DND-41 (cell line): ENCODE measurements at regions not wholly inside any gene's neighbourhood (a gene's known extent, or its start where the extent isn't known, plus 50 kb on each side); places are given as distances from the start of the nearest gene placed in this dataset.
"Not testable (repeated sequence)": the region's sequence is repeated elsewhere in the genome, so short reads cannot be mapped to it uniquely, and the experiment has no call there.

Experiments used
- ATAC-seq: fragments of 200-7000 bp; cut with Tn5 transposase; 3 replicates; pipeline ENCODE4 v1.9.1; 2021; ENCODE audit warnings: low read depth; ENCODE audit not compliant: insufficient read depth
- DNase-seq: peaks from one replicate; pipeline ENCODE4 v3.0.0-alpha.2; 2020
- H2AFZ ChIP-seq: 2 replicates; pipeline ENCODE4 v1.6.0; 2012; ENCODE audit warnings: low read depth, low read length
- H3K27ac ChIP-seq: 2 replicates; pipeline ENCODE4 v1.5.1; 2012; ENCODE audit warnings: low read length, inconsistent platforms
- H3K27me3 ChIP-seq: fragments of 200-600 bp; sonication (generic); 2 replicates; pipeline ENCODE4 v1.6.0; 2012; ENCODE audit warnings: low read length, mild to moderate bottlenecking, inconsistent platforms; ENCODE audit not compliant: insufficient read depth, poor library complexity
- H3K36me3 ChIP-seq: 2 replicates; pipeline ENCODE4 v1.5.1; 2012; ENCODE audit warnings: low read length, inconsistent platforms; ENCODE audit not compliant: insufficient read depth
- H3K4me1 ChIP-seq: 2 replicates; pipeline ENCODE4 v1.5.1; 2012; ENCODE audit warnings: mild to moderate bottlenecking, low read length; ENCODE audit not compliant: insufficient read depth
- H3K4me2 ChIP-seq: 2 replicates; pipeline ENCODE4 v1.6.0; 2012; ENCODE audit warnings: mild to moderate bottlenecking, moderate library complexity, low read length, inconsistent platforms; ENCODE audit not compliant: insufficient read depth
- H3K4me3 ChIP-seq, 2 experiments: fragments of 200-600 bp in 1 of 2; shearing (Covaris generic) in 1 of 2; 2 replicates each; pipeline ENCODE4 v1.5.1; 2012 to 2016; ENCODE audit warnings: inconsistent platforms in 2 of 2, low read length in 2 of 2, mild to moderate bottlenecking in 2 of 2, low read depth in 1 of 2, moderate library complexity in 1 of 2
- H3K79me2 ChIP-seq: 2 replicates; pipeline ENCODE4 v1.6.0; 2012; ENCODE audit warnings: low read length, inconsistent platforms; ENCODE audit not compliant: insufficient read depth
- H3K9ac ChIP-seq: 2 replicates; pipeline ENCODE4 v1.6.0; 2012; ENCODE audit warnings: low read depth, mild to moderate bottlenecking, inconsistent platforms, low read length, moderate library complexity
- H3K9me3 ChIP-seq: 2 replicates; pipeline ENCODE4 v1.5.1; 2012; ENCODE audit warnings: low read length, moderate library complexity, mild to moderate bottlenecking, inconsistent platforms; ENCODE audit not compliant: insufficient read depth, severe bottlenecking
- H4K20me1 ChIP-seq: 2 replicates; pipeline ENCODE4 v1.6.0; 2012; ENCODE audit warnings: low read length; ENCODE audit not compliant: insufficient read depth
- CTCF ChIP-seq: IDR thresholded peaks from 2 replicates; pipeline ENCODE4 v1.5.1; 2012; ENCODE audit warnings: borderline replicate concordance, low read length, moderate library complexity, mild to moderate bottlenecking; ENCODE audit not compliant: poor library complexity, severe bottlenecking; ENCODE audit errors: extremely low read depth
- EZH2 ChIP-seq: IDR thresholded peaks from 3 replicates; pipeline ENCODE4 v1.6.1; 2012; ENCODE audit warnings: borderline replicate concordance, low read depth, mild to moderate bottlenecking, moderate library complexity, low read length, inconsistent platforms; ENCODE audit not compliant: severe bottlenecking

- H3K27ac ChIP-seq: no peak overlapping the region
- no peaks in the 10 kb centered on the region for H4K20me1 ChIP-seq
- H3K9ac ChIP-seq: no peak overlapping the region
- H3K36me3 ChIP-seq: no peaks in the 10 kb centered on the region
- no peak for DNase-seq
- H3K27me3 ChIP-seq: no peaks in the 10 kb centered on the region
- no peaks in the 10 kb centered on the region for H3K4me1 ChIP-seq
- TF ChIP-seq CTCF (no peak), EZH2 (no peak)
- no peaks in the 10 kb centered on the region for H3K9me3 ChIP-seq
- H3K4me2 ChIP-seq: no peak overlapping the region
- H3K4me3 ChIP-seq: no peak overlapping the region
- H3K79me2 ChIP-seq: no peaks in the 10 kb centered on the region
- no peak for ATAC-seq
- H2AFZ ChIP-seq: no peak overlapping the region
Observed at GRCh38 chr21:38089763-38090046, 167.1 kb upstream of the KCNJ15 start.

GRCh38 chr21:38091061-38091460, 165.7 kb upstream of the KCNJ15 start:
- not testable (repeated sequence) for DNase-seq, ATAC-seq, H3K79me2 ChIP-seq, H2AFZ ChIP-seq, H3K9ac ChIP-seq, H3K9me3 ChIP-seq, H3K4me1 ChIP-seq, H3K4me3 ChIP-seq, H3K27me3 ChIP-seq, H4K20me1 ChIP-seq, H3K4me2 ChIP-seq, H3K36me3 ChIP-seq, H3K27ac ChIP-seq

GRCh38 chr21:38092051-38092450, 164.7 kb upstream of the KCNJ15 start:
- H2AFZ ChIP-seq: no peak overlapping the region
- TF ChIP-seq CTCF: no peak
- no peak for TF ChIP-seq EZH2
- no peaks in the 10 kb centered on the region for H3K9me3 ChIP-seq
- H3K9ac ChIP-seq: no peak overlapping the region
- H3K27ac ChIP-seq: no peak overlapping the region
- H3K79me2 ChIP-seq: no peaks in the 10 kb centered on the region
- no peaks in the 10 kb centered on the region for H3K36me3 ChIP-seq
- H3K27me3 ChIP-seq: peaks cover 4% of the 10 kb centered on the region
- no peaks in the 10 kb centered on the region for H4K20me1 ChIP-seq
- H3K4me1 ChIP-seq: no peaks in the 10 kb centered on the region
- ATAC-seq: no peak
- no peak for DNase-seq
- no peak overlapping the region for H3K4me2 ChIP-seq
- H3K4me3 ChIP-seq: no peak overlapping the region

DNA sequence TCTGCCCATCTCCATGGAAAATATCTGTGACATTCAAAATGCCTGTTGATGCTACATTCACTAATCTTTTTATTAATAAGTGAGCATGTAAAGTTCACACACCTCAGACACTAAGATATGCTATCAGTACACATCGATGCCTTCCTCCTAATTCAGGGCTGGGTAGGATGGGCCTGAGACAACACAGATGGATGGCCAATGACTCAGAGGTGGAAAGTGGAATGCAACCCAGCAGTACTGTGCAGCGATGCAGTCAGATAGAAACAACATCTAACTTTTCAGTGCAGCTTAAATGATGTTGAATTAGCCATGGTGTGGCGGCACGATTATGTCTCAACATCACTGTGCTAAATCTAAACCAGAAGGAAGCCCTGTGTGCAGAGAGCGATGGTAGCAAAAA, 161.6 kb upstream of the KCNJ15 start:
- TF ChIP-seq EZH2: no peak
- TF ChIP-seq CTCF: no peak

More for the DNA sequence above, 161.6 kb upstream of the KCNJ15 start:
- Histone ChIP-seq H4K20me1 (no peaks in the 10 kb centered on the region), H3K4me2 (no peak overlapping the region), H3K79me2 (no peaks in the 10 kb centered on the region), H2AFZ (no peak overlapping the region), H3K9me3 (peaks cover 2% of the 10 kb centered on the region), H3K4me1 (no peaks in the 10 kb centered on the region), H3K4me3 (no peak overlapping the region), H3K36me3 (no peaks in the 10 kb centered on the region), H3K9ac (no peak overlapping the region), H3K27ac (no peak overlapping the region), H3K27me3 (peaks cover 4% of the 10 kb centered on the region)
- ATAC-seq (no peak), DNase-seq (no peak)
